ENCODE measurements at regions not wholly inside any gene's neighbourhood (a gene's known extent, or its start where the extent isn't known, plus 50 kb on each side); places are given as distances from the start of the nearest gene placed in this dataset.
"Not testable (repeated sequence)": the region's sequence is repeated elsewhere in the genome, so short reads cannot be mapped to it uniquely, and the experiment has no call there.

DNA sequence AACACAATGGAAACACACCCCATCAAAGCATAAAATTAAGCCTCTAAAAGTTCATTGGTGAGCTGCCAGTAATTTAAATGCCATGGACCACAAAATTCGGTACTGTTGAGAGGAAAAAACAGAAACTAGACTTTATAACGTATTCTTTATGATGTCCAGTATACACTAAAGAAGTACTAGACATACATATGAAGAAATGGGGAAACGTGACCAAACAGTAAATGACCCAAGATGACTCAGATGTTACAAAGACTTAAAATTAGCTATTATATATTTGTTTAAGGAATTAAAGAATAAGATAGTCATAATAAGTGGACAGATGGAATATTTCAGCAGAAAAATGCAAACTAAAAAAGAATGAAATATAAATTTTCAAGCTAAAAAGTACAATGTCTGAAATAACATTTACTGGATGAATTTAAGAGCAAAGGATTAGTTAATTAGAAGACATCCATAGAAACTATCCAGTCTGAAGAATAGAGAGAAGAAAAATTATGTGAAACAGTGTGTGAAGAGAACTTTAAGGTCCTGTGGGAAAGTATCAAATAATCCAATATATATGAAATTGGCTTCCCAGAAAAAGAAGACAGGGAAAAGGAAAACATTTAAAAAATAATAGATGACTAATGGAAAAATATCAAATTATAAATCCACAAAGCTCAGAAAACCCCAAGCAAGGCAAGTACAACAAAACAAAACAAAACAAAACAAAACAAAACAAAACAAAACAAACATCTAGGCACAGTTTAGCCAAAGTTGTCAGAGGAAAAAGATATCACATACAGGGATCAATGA is 69.4 kb downstream of the SAMD9 start:
- intact Hi-C loops (cut with micrococcal nuclease): no loop called here

GRCh38 chr7:93047514-93048099 is 70.2 kb downstream of the SAMD9 start:
- intact Hi-C loops (cut with micrococcal nuclease): no loop called here

DNA sequence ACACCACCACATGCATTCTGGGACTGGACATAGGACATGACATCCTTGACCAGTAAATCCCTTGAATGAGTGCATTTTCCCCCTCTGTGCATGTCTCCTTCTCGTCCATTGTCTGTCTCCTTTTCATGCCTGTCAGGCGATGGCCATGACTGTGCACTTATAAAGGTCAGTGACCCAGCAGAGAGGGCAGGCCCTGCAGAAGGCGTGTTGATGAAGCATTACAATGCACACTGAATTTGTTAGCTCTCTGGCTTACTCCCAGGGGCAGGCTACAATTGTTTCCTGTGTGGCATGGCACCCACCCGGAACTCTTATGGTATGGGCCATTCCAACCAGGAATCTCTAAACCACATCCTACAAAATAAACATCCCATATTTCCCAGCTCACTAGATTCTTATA is 71.1 kb downstream of the SAMD9 start:
- intact Hi-C loops (cut with micrococcal nuclease): no loop called here

- intact Hi-C loops (cut with micrococcal nuclease): no loop called here
Observed at GRCh38 chr7:93044147-93044810, 73.5 kb downstream of the SAMD9 start.

DNA sequence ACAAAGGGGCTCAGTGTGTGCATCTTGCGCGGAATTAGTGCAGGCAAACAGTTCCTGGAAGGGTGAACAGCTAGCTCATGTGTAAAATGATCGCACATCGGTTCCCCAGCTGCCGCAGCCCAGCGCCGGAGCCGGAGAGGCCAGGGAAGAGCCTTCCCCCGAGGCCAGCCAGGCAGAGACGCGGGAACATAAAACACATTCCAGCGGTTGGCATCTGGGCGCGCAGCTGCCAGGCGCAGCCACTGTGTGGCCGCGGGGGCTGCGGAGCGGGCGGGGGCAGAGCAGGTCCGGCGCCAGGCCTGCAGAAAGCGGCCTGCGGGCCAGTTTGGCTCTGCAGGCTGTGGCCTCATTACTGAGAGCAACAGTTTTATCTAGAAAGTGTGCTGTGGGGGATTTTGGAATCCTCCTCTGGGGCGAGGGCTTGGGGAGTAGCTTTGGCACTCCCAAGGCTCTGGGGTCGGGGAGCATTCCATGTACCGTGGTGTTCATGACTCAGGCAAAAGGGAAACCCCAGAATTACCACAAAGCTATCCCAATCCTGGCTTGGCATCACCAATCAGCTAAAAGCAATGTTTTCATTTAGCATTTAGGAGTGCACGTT is 74.3 kb downstream of the SAMD9 start:
- intact Hi-C loops (cut with micrococcal nuclease): no loop called here

DNA sequence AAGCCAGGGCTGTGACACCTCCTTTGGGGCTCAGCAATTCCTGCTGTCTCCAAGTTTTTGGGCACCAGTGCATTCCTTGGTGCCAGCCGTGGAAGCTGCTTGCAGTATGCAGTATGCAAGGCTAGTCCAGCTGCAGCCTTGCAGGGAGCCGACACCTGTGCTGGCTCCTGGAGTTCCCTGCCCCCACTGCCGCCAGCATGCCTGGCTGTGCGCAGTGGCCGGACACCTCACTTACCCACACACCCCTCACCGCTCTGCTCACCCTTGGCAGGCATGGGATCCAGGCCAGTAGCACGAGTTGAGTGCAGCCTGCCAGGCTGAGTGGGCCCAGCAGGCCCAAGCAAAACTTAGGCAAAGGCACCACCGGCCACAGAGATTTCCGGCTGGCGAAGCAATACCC is 77.4 kb downstream of the SAMD9 start:
- intact Hi-C loops (cut with micrococcal nuclease): no loop called here

DNA sequence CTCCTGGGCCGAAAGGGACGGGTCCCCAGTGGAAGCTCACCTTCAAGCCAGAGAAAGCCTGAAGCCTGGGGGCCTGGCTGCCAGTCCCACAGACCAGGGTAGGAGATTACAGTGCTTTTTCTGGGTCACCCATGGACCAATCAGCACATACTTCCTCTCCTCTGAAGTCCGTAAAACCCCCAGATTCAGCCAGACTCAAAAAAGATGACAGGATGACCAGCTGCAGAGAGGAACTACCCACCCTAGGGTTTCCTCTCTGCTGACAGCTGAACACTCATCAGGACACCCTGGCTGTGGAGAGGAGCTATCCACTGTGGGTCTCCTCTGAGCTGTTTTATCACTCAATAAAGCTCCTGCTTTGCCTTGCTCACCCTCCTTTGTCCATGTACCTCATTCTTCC is 78.0 kb downstream of the SAMD9 start:
- intact Hi-C loops (cut with micrococcal nuclease): loop anchor here (5.0 kb wide), 1 partner anchor 157 kb away; no protein-coding TSS in a partner anchor

GRCh38 chr7:93039282-93039681 is 78.5 kb downstream of the SAMD9 start:
- intact Hi-C loops (cut with micrococcal nuclease): loop anchor here (5.0 kb wide), 1 partner anchor 157 kb away; no protein-coding TSS in a partner anchor

DNA sequence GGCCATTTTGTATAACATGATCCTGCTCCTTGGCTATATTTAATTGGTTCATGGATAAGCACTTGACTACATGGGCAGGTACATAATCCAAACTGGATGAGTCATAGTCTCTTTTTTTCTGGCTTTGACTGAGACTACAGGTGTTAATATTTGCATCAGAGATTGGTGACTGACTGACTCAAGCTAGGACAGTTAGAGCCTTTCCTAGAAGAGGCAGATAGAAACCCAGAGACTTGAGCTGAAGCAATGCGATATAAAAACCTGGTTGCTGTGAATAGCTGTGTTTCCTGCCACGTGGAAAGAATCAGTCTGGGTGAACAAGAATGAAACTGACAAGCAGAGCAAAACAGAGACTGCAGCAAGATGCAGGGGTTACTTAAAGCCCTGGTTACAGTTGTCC is 81.0 kb downstream of the SAMD9 start:
- intact Hi-C loops (cut with micrococcal nuclease): loop anchor here (1.0 to 5.0 kb wide), 8 partner anchors 12 to 509 kb away; partner anchors contain the start of genes PEX1, RBM48 and VPS50

GRCh38 chr7:93036149-93036640 is 81.6 kb downstream of the SAMD9 start:
- intact Hi-C loops (cut with micrococcal nuclease): loop anchor here (1.0 to 5.0 kb wide), 3 partner anchors 11 to 351 kb away; no protein-coding TSS in a partner anchor

DNA sequence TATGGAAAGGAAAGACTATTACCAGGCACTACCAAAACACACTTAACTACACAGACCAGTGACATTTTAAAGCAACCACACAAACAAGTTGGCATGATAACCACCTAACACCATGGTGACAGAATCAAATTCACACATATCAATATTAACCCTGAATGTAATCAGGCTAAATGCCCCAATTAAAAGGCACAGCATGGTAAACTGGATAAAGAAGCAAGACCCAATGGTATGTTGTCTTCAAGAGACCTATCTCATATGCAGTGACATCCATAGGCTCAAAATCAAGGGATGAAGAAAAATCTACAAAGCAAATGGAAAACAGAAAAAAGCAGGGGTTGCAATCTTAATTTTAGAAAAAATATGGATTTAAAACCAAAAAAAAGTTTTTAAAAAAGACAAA is 86.0 kb downstream of the SAMD9 start:
- intact Hi-C loops (cut with micrococcal nuclease): no loop called here

GRCh38 chr7:93030605-93031225 is 87.1 kb downstream of the SAMD9 start:
- intact Hi-C loops (cut with micrococcal nuclease): no loop called here

DNA sequence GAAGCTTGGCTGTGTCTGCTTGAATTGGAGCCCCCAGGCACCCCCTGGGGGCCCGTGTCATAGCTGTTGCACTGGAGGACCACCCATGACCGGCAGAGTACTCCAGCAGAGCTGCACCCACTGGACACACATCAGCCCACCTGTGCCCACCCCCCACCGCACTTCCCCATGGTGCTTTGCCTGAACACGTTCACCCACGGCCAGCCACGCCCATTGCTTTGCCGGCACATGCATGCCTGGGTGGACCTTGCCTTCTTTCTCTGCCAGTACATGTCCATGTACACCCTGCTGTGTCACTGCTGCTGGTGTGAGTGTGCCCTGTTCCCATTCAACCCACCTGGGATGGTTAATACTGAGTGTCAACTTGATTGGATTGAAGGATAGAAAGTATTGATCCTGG is 88.7 kb downstream of the SAMD9 start:
- intact Hi-C loops (cut with micrococcal nuclease): no loop called here

DNA sequence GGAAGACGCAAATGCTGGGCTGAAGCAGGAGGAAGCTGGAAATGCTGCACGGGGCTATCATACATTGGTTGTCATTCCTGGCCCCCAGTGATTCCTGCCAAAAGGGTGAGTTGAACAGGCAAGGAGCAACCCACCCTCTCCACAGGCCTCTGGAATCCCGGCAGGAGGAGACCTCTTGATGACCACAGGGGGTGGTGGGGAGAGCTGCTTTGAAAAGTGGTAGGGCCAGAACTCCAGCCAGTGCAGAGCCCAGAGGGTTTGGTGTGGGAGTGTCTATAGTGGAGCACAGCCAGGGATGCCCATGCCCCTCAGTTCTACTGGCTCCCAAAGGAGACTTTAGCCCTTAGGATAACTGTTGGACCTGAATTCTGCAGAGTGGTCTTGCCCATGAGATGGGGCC is 89.2 kb downstream of the SAMD9 start:
- intact Hi-C loops (cut with micrococcal nuclease): no loop called here

DNA sequence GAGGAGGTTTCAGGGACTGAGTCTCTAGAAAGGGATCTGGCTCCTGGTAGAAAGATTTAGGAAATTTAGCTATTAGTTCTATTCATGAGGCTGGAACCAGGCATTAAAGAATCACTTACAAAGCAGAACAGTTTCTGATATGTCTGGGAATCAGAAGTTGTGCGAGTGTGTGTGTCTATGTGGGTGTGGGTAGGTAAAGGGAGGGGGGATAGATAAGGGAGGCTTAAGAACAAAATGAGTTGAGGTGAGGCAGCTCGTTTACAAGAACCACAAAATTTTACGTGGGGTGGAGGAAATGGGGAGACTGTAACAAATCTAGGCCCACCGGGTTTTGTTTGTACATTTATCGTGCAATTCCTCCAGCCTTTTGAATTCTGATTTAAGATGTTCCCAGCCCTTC is 90.7 kb downstream of the SAMD9 start:
- intact Hi-C loops (cut with micrococcal nuclease): no loop called here

DNA sequence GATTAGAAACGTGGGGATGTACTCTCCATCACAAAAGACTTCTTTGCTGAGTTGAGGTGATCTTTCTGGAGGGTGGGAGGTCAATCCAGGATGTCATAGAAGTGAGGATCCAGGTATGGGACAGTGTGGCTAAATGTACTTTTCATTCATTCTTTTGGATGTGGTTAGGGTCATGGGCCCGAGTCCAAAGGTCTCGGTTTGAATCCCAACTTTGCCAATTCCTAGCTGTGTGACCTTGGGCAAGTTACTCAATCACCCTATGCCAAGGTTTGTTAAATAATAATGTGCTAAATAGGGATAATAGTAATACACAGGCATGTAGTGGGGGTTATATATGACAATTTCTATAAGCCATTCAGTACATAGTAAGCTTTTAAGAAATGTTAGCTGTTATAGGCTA is 91.4 kb downstream of the SAMD9 start:
- intact Hi-C loops (cut with micrococcal nuclease): no loop called here

GRCh38 chr7:93025389-93025788 is 92.4 kb downstream of the SAMD9 start:
- intact Hi-C loops (cut with micrococcal nuclease): loop anchor here (1.0 kb wide), 1 partner anchor 11 kb away; no protein-coding TSS in a partner anchor

DNA sequence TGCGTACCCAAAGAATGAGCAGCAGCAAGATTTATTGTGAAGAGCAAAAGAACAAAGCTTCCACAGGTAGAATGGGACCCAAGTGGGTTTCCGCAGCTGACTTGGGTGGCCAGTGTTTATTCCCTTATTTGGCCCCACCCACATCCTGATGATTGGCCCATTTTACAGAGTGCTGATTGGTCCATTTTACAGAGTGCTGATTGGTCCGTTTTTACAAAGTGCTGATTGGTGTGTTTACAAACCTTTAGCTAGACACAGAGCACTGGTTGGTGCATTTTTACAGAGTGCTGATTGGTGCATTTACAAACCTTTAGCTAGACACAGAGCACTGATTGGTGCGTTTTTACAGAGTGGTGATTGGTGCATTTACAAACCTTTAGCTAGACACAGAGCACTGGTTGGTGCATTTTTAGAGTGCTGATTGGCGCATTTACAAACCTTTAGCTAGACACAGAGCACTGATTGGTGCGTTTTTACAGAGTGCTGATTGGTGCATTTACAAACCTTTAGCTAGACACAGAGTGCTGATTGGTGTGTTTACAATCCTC is 94.8 kb downstream of the SAMD9 start:
- intact Hi-C loops (cut with micrococcal nuclease): not testable (repeated sequence)

DNA sequence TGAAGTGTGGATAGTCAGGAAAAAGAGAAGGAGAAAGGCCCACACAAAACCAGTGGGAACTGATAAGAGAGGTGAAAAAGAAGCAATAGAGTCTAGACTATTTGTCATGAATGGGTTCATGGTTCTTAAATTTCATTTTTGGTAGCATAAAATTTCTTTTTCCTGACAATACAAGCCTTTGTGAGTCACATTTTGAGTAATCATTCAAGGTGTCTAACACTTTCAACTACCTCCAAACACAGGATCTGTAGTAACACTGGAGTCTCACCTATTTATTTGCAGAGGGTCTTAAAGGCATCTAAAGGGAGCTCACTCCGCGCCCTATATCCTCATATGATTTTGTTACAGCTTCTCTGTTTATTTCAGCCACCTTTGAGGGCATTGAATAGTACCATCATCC is 96.0 kb downstream of the SAMD9 start:
- intact Hi-C loops (cut with micrococcal nuclease): no loop called here

- intact Hi-C loops (cut with micrococcal nuclease): no loop called here
Observed at GRCh38 chr7:93018716-93019115, 99.1 kb downstream of the SAMD9 start.

All from T-helper 1 cell treated with Interleukin-12 subunit alpha and Interleukin-12 subunit beta and Interleukin-4 antibody, amounts not matched to agents 30 ng/mL and 1 ng/mL, for 36 hours (primary cell).